Loucy (cell line): ENCODE measurements at regions not wholly inside any gene's neighbourhood (a gene's known extent, or its start where the extent isn't known, plus 50 kb on each side); places are given as distances from the start of the nearest gene placed in this dataset.

Source experiments
- EZH2phosphoT487 ChIP-seq: fragments of 200-600 bp; IDR thresholded peaks from 2 replicates; pipeline ENCODE4 v1.6.1; 2018; ENCODE audit warnings: antibody characterized with exemption, mild to moderate bottlenecking, moderate library complexity, borderline replicate concordance
- TF ChIP-seq, protein P1 (sequence below): fragments of 200-600 bp; sonication (generic); conservative IDR thresholded peaks from 2 replicates; pipeline ENCODE4 v1.5.1; 2014; ENCODE audit warnings: mild to moderate bottlenecking, antibody characterized with exemption, low read length

DNA sequence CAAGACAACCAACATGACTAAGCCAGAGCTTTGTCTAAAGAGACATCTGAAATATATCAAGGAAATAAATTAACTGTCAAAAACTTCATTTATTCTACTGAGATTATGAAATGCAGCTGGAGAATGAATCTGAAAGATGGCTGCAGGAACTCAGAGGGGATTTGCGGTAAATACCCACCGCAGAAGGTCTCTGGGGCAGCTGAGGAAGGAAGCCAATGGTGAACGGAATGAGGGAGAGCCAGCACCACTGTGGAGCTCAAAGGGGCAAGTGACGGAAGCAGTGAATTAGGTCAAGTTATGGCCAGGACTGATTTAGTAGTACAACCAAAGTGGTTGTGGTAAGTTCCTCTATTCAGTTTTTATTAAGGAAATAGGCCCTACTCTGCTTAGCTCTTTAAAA, 215.3 kb upstream of the GLI3 start:
- TF ChIP-seq, protein P1, sequence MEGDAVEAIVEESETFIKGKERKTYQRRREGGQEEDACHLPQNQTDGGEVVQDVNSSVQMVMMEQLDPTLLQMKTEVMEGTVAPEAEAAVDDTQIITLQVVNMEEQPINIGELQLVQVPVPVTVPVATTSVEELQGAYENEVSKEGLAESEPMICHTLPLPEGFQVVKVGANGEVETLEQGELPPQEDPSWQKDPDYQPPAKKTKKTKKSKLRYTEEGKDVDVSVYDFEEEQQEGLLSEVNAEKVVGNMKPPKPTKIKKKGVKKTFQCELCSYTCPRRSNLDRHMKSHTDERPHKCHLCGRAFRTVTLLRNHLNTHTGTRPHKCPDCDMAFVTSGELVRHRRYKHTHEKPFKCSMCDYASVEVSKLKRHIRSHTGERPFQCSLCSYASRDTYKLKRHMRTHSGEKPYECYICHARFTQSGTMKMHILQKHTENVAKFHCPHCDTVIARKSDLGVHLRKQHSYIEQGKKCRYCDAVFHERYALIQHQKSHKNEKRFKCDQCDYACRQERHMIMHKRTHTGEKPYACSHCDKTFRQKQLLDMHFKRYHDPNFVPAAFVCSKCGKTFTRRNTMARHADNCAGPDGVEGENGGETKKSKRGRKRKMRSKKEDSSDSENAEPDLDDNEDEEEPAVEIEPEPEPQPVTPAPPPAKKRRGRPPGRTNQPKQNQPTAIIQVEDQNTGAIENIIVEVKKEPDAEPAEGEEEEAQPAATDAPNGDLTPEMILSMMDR: no peak
- no peak; the same call in 1 of the 2 replicates for TF ChIP-seq EZH2phosphoT487
